ENCODE measurements at regions not wholly inside any gene's neighbourhood (a gene's known extent, or its start where the extent isn't known, plus 50 kb on each side); places are given as distances from the start of the nearest gene placed in this dataset.

DNA sequence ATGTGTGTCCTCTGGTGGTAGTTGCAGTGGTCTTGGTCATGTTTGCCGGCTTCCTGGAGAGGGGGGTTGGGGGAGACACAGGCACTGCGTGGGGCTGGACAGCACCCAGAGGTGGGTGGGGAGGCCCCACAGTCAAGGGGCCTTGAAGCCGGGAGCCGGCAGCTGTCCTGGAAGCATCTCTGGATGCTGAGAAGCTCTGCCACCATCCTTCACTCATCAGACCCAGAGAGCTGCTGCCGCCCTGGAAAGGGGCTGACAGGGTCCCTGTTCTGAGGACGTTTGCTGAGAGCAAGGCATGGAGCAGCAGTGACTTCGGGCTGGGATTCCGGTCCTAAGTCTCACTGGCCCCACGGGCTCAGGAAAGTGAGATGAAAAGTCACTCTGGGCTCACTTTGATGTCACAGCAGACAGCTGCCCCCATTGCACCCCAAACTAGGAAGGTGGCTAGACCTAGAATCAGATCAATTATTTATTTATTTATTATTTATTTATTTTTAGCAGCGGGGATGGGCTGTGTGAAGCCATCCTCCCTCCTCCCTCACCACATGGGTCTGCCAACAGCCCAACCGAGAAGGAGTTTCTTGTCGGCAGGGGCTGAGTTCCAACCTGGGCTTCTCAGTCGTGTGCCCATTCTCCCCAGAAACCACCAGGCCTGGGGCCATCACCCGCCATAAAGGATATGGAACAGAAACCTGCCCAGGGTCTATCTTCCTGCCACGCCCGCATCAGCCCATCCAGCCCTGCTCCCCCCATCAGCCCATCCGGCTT, 547.4 kb downstream of the PTPRU start:
- TF ChIP-seq, protein P1, sequence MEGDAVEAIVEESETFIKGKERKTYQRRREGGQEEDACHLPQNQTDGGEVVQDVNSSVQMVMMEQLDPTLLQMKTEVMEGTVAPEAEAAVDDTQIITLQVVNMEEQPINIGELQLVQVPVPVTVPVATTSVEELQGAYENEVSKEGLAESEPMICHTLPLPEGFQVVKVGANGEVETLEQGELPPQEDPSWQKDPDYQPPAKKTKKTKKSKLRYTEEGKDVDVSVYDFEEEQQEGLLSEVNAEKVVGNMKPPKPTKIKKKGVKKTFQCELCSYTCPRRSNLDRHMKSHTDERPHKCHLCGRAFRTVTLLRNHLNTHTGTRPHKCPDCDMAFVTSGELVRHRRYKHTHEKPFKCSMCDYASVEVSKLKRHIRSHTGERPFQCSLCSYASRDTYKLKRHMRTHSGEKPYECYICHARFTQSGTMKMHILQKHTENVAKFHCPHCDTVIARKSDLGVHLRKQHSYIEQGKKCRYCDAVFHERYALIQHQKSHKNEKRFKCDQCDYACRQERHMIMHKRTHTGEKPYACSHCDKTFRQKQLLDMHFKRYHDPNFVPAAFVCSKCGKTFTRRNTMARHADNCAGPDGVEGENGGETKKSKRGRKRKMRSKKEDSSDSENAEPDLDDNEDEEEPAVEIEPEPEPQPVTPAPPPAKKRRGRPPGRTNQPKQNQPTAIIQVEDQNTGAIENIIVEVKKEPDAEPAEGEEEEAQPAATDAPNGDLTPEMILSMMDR (IDR thresholded peaks at IDR 0.05 in 4 of 5, conservative IDR thresholded peaks at IDR 0.05 in 1 of 5) = no peak
- no peak for TF ChIP-seq POLR2A (IDR thresholded peaks at IDR 0.05)

Data from gastrocnemius medialis (tissue), 4 donors.